Ishikawa (cell line): ENCODE measurements at regions not wholly inside any gene's neighbourhood (a gene's known extent, or its start where the extent isn't known, plus 50 kb on each side); places are given as distances from the start of the nearest gene placed in this dataset.

Experiments used
- CREB1 ChIP-seq: IDR thresholded peaks from 2 replicates; pipeline ENCODE4 v1.6.1; 2012; ENCODE audit warnings: low read depth
- EGR1 ChIP-seq: IDR thresholded peaks from 2 replicates; pipeline ENCODE4 v1.6.1; 2012
- EP300 ChIP-seq: IDR thresholded peaks from 2 replicates; pipeline ENCODE4 v1.6.1; 2012; ENCODE audit warnings: borderline replicate concordance
- NFIC ChIP-seq: IDR thresholded peaks from 2 replicates; pipeline ENCODE4 v1.6.1; 2012
- RAD21 ChIP-seq: IDR thresholded peaks from 2 replicates; pipeline ENCODE4 v1.6.1; 2012; ENCODE audit warnings: low read depth
- TCF12 ChIP-seq: IDR thresholded peaks from 2 replicates; pipeline ENCODE4 v1.6.1; 2012; ENCODE audit warnings: low read depth
- TF ChIP-seq, protein P1 (sequence below): IDR thresholded peaks from 2 replicates; pipeline ENCODE4 v1.6.1; 2012; ENCODE audit warnings: low read depth, mild to moderate bottlenecking

DNA sequence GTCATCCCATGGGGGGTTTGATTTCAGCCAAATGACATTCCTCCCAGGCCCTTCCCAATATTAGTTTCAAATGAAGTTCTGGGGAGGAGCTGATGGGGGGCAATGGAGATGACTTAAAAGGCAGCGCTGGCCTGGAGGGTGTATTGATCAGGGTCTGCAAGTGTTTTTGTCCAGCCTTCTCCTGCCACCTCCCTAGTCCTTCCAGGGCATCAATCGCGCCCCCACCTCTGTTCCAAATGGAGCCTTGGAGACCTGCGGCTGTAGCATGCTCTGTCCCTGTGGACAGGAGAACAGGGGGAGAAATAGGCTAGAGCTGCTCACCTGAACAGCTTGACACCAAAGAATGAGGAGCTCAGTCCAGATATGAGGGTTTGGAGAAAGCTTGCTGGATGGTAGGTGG is 386.8 kb upstream of the PODXL start:
- no peak for TF ChIP-seq EP300
- TF ChIP-seq RAD21 = no peak
- no peak for TF ChIP-seq NFIC
- TF ChIP-seq CREB1 = no peak
- TF ChIP-seq TCF12 = no peak
- TF ChIP-seq, protein P1, sequence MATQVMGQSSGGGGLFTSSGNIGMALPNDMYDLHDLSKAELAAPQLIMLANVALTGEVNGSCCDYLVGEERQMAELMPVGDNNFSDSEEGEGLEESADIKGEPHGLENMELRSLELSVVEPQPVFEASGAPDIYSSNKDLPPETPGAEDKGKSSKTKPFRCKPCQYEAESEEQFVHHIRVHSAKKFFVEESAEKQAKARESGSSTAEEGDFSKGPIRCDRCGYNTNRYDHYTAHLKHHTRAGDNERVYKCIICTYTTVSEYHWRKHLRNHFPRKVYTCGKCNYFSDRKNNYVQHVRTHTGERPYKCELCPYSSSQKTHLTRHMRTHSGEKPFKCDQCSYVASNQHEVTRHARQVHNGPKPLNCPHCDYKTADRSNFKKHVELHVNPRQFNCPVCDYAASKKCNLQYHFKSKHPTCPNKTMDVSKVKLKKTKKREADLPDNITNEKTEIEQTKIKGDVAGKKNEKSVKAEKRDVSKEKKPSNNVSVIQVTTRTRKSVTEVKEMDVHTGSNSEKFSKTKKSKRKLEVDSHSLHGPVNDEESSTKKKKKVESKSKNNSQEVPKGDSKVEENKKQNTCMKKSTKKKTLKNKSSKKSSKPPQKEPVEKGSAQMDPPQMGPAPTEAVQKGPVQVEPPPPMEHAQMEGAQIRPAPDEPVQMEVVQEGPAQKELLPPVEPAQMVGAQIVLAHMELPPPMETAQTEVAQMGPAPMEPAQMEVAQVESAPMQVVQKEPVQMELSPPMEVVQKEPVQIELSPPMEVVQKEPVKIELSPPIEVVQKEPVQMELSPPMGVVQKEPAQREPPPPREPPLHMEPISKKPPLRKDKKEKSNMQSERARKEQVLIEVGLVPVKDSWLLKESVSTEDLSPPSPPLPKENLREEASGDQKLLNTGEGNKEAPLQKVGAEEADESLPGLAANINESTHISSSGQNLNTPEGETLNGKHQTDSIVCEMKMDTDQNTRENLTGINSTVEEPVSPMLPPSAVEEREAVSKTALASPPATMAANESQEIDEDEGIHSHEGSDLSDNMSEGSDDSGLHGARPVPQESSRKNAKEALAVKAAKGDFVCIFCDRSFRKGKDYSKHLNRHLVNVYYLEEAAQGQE = no peak
- no peak for TF ChIP-seq EGR1
